GM18519 (cell line): ENCODE measurements at regions not wholly inside any gene's neighbourhood (a gene's known extent, or its start where the extent isn't known, plus 50 kb on each side); places are given as distances from the start of the nearest gene placed in this dataset.
"Not testable (repeated sequence)": the region's sequence is repeated elsewhere in the genome, so short reads cannot be mapped to it uniquely, and the experiment has no call there.

Experiments used
- ATAC-seq: cut with Tn5 transposase; IDR thresholded peaks from one replicate; pipeline ENCODE4 v1.9.1; 2021; ENCODE audit warnings: mild to moderate bottlenecking, moderate library complexity; ENCODE audit not compliant: unreplicated experiment, low FRiP score

DNA sequence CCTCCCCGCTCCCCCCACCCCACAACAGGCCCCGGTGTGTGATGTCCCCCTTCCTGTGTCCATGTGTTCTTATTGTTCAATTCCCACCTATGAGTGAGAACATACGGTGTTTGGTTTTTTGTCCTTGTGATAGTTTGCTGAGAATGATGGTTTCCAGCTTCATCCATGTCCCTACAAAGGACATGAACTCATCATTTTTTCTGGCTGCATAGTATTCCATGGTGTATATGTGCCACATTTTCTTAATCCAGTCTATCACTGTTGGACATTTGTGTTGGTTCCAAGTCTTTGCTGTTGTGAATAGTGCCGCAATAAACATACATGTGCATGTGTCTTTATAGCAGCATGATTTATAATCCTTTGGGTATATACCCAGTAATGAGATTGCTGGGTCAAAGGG lies 104.3 kb downstream of the MTPN start:
- ATAC-seq = not testable (repeated sequence)

DNA sequence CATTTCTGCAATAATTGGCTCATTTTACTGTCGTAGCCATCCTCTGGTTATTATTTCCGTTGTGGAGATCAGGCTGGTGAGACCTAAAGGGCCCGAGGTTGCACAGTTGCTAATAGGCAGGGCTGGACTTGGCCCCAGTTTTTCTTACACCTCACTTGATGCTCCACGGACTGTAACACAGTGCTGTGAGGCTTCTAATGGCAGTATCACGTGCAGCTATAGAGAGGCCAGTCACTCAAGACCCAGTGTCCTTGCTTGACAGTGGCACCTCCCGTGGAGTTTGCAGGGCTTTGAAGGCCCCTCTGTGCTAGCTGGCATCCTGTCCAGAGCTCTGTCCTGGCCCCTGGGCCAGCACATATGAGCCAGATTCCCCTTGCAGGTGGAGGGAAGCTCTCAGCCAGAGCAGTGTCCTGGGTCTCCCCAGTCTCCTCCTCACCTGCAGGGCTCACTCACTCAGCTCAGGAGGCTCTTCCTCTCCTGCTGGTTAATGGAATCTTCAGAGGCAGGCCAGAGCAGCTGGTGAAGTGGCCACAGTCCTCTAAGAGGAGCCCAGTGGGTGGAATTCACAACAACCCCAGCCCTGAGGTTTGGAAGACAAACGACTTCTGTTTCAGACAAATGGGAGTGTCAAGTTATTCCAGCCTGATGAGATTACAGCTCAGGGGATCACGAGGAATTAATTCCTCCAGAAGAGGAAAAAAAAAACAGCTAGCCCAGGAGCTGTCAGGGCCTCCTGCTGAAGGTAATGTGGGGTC lies 114.2 kb upstream of the FAM180A start:
- no peak for ATAC-seq

DNA sequence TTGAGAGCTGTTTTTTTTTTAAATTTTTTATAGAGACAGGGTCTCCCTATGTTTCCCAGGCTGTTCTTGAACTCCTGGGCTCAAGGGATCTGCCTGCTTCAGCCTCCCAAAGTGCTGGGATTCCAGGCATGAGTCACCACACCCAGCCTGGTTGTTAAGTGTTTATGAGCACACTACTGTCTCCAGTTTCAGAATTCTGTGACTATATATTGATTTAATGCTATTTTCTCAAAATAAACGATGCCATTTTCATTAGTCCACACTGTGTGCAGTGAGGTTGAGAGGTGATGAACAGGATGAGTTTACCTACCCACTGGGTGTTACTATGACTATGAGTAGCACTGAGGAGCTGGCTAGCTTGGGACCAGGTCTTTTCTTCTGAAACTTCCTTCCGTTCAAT lies 110.9 kb upstream of the FAM180A start:
- ATAC-seq = no peak

DNA sequence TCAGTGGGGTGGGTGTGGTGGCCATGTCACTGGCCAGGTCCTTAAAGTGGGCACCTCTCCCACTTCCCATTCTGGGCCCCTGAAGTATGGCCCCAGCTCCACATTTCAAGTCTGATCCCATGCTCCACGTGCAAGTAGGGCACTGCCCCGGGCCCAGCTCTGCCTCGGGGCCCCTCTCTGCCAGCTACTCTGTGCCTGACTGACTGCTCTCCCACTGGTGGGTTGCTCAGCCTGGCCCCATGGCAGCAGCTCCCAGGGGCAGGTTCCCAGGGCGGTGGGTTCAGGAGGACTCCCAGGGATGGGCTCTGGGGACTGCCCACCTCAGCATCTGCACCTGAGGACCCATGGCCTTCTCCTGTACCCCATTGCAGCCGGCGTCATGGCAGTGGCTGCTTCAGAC lies 110.2 kb upstream of the FAM180A start:
- no peak for ATAC-seq

DNA sequence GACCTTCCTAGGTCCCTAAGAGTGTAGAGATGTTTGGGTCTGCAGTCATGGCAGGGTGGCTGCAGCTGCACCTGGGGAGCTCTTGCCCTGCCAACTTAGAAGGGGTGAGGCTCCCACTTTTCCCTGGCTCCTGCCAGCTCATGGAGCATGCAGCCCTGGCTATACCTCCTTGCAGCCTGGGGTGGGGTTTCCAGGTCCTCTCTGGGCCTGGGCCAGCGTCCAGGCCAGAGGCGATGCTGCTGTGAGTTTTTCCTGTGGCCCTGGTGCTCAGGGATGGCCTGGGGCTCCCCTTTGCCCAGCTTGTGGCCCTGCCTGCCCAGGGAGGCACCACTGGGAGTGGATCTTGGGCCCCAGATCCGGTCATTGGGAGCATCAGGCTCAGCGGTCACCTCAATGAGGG lies 109.8 kb upstream of the FAM180A start:
- ATAC-seq = no peak

DNA sequence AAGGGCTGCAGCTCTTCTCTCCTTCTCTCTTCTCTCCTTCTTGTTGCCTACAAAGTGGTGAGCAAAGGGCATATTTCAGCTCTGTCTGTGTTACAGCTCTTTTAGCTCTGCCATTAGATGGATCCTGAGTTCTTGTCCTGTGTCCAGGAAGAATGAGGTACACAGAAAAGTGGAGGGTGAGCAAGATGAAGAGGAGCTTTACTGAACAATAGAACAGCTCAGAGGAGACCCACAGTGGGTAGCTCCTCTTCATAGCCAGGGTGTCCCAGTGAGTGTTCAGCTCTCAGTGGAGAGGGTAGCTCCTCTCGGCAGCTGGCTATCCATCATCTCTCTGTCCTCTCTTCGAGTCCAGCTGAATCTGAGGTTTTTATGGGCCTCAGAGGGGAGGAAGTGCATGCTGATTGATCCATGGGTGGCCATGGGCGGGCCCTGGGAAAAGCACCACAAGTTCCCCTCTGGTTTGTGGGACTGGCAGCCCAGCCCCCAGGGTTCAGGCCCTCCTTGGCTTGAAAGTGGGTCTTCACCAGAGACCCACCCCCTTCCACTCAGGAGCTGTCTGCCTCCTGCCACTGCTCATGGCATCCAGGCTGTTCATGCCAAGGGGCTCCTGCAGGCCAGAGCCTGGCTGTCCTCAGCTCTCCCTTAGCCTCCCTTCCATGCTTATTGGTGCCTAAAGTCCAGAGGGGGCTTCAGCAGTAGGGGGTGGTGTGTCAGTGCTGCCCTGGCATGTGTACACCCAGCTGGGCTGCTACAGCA lies 109.1 kb upstream of the FAM180A start:
- ATAC-seq = no peak

DNA sequence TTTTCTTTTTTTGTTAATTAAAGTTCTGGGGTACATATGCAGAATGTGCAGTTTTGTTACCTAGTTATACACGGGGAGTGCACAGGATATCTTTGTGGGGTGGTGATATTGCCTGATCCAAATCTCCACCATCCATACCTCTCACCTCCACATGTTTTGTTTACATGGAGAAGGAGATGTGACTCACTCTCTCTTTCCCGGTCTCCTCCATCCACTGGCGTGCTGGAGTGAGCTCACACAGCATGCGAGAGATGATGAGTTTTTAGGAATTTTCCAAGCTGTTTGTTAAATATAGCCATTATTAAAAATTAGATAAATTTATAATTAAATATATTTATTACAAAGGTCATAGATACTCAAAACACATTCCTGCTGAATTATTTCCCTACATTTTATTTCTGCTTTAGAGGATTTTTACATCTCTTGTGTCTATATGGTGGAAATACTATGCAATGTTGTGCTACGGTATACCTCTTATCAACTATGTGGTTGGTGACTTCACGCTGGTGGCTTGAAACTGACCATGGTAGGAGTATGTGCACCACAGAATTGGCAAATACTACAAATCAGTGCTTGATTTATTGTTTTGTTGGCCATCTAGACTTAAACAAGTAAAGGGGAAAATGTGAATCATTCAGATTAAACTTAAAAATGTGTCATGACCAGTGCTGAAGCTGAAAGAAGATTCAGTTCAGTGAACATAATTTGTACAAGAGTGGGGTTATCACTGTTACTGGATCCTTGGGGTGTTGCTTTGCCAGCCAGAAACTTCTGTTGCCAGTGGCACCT lies 107.9 kb upstream of the FAM180A start:
- no peak for ATAC-seq

DNA sequence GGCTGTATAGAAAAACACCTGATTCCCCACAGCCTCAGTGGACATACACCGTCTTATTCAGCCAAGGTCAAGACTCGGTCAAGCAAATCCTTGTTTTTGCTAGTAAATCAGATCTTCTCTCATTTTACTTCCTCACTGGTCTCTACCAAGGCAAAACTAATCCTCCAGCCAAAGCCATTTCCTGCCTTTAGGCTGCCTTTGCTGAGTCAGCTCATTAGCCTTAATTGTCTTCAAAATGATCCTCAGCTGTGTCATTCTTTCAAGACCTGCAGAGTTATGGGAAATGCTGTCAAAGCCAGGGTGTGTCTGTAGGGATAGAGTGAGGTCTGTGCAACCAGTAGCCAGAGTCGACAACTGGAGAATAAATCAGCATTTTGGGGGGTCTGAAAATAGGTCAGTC lies 107.2 kb upstream of the FAM180A start:
- no peak for ATAC-seq

DNA sequence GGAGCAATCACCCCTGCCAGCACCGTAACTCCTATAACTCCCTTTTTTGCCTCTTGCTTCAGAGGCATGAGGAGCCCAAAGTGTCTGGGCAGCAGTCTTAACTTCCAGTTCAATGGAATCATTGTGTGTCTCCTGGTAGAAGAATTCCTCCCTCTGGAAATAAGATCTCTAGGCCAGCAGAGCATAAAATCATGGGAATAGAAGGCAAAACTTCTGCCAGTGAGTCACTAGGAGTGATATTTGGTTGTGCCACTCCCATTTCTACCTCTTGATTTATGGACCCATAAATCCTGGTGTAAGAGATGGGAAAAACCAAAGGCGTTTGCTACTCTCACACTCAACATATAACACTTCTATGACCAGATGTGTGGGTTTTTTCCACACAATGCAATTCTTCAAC lies 104.9 kb upstream of the FAM180A start:
- no peak for ATAC-seq

DNA sequence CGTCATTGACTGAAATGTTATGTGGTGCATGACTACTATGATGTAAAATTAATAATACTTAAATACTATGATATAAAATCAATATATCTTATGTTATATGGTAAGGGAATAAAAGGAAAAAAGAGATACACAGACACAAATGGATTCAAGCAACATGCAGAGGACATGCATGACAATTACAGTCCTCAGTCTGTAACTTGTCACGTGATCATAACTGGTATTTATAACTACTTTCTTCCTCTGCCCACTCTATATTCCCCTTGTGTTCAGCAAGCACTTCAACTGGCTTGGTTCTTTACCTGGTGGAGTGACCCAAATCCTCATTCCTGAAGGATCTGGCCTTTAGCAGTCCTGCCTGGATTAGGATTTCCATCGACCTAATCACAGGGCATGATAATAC lies 104.4 kb upstream of the FAM180A start:
- no peak for ATAC-seq

DNA sequence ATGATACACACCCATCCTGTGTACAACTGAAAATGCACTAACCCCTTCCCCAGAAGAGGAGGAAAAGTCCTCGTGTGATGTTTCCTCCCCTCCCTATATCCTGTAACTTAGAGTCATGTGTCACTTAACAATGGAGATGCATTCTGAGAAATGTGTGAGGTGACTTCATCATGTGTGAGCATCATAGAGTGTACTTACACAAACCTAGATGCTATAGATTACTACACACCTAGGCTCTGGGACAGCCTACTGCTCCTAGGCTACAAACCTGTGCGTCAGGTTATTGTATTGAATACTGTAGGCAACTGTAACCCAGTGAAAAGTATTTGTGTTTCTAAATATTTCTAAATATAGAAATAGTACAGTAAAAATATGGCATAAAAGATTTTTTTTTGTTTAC lies 98.6 kb upstream of the FAM180A start:
- ATAC-seq = no peak

DNA sequence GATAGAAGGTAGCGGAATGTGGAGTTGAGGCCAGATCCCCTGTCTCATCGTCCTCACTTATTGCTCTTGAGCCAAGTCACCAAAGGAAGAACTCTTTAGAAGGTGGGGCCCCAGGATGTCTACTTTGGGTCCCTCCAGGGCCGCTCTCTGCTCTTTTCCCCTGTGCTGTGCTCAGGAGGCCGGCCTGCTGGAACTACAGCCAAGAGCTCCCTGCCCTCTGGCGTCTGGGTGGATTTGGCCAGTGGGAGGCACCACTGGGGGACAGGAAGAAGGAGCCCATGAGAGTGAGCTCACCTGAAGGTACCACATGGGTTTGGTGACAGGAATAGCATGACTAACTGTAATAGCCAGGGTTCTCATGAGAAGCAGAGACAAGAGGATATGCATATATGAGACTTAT lies 97.7 kb upstream of the FAM180A start:
- no peak for ATAC-seq

DNA sequence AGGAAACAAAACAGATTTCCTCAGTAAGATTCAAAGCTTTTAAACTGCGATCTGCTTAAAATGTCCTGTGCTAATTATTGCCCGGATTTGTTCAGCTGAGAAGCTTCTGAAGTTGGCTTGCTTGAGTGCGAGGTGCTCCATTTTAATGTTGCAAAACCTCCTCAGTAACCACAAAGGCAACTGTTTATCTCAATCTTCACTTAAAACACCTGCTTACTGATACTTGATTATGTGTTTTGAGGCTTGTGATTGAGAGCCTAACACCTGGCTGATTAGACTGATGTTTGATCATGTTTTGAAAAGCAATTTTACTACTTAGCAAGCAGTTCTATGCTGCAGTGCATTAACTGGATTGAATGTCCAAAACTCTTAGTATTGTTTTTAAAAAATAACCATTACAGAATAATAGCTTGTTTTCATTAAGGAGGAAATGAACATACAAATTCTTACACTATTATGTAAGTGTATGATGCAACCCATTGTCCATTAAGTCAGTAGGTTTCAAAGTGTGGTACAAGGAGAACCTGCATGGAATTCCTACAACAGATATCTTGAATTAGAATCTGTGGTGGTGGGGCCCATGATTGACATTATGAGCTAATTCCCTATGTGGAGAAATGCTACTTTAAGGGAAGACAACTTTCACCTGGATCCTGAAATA lies 96.9 kb upstream of the FAM180A start:
- no peak for ATAC-seq

DNA sequence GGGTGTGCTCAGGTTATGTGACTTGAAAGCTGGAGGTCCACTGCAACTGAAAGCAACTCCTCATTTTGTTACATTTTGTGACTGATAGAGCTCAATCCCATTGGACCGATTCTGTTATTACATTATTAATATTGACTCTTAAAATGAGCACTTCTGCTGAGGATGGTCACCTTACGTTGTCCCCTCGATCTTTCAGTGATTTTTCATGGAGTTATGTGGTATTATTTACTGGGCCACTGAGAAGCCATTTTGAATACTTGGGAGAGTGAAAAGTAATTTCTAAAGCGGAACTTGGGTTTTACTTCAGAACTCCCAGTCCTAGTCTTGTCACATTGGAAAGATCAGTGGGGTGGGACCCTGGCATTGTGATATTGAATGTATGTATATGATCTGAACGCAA lies 96.3 kb upstream of the FAM180A start:
- ATAC-seq = no peak

DNA sequence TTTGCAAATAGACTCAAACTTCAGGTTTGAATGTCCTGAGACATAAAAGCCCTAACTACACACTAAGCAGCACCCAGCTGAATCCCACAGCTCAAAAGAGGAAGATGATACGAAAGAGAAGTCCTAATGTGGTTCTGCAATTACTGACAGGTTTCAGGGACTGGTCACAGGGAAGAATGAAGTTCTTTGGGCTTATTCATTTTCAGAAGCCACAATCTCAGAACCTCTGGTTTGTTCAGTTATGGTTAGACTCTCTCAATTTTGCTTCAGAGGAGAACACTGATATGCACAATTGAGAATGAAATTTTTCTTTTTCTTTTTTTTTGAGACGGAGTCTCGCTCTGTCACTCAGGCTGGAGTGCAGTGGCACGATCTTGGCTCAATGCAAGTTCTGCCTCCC lies 94.6 kb upstream of the FAM180A start:
- ATAC-seq = peak; percentile 91

DNA sequence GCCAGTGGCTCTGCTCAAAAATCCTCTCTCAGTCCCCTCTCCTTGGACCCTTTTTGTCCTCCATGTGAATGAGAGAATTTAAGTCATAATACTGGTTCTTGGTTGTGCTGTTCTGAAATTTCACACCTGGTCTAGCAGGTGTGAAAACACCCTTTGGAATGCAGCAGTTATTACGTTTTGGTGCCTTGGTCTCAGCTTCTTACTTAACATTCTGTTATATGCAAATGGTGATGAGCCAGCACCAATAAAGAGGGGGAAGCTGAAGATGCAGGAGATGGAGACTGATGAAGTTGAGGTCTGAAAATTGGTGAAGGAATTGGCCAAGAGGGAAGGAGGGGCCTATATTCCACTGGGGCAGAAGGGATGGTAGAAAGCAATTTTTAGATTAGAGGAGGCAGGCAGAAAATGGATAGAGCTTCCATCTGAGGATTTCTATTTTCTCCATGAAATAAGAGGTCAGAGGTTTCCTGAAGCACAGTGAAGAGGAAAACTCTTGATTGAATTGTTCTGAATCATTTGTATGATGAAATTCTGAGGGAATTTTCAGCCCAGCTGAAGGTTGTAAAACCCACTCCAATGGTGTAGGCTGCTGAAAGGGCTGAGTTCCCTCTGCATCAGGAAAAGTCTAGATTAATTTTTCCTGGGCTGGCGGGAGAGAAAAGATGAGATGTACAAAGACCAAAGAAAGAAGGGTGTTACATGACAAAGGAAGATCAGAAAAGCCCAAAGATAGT lies 94.0 kb upstream of the FAM180A start:
- no peak for ATAC-seq

DNA sequence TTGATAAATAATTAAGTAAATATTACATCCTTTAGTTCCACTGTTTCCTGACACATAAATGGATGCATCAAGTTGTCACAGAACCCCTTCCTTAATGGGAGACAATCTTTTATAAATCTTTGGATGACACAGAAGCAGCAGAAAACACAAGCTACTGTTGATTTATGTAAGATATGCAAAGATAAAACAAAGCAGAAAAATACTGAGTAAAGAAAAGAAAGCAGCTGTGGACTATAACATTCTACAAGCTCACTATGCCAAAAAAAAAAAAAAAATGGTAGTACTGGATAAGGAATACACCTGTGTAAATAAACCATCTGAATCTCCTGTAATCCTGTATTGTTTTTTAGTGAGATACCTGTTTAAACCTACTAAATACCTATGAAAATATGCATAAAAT lies 92.0 kb upstream of the FAM180A start:
- no peak for ATAC-seq

DNA sequence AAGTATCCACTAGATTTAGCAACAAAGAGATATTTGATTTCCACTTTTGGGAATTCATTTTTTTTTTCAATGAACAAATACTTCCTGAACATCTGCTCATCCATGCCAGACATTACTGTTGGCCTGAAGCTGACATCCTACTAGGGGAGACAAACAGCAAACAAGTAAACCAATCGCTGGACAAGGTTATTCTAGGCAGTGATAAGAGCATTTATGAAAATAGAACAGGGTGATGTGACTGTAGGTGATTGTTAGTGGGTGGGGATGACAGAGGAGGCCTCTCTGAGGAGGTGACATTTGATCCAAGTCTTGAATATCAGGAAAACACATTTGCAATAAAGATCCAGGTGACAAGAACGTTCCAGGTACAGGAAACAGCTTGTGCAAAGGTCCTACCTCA lies 89.1 kb upstream of the FAM180A start:
- no peak for ATAC-seq

DNA sequence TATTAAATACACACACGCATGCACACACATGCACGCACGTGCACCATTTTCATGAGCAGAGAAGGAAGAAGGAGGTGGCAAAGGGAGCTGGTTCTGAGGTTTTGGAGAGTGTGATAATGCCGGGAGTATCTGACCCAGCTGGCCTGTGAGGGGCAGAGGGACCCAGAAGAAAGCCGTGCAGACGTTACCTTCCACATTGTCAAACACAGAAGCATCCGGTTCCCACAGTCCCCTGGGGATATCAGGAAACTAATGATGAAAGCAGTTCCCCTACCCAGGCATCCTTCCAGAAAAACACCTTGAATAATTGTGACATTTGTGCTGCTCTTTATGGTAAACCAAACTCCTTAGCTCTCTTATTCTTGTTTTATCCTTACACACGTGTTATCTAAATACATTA lies 85.7 kb upstream of the FAM180A start:
- ATAC-seq = no peak

DNA sequence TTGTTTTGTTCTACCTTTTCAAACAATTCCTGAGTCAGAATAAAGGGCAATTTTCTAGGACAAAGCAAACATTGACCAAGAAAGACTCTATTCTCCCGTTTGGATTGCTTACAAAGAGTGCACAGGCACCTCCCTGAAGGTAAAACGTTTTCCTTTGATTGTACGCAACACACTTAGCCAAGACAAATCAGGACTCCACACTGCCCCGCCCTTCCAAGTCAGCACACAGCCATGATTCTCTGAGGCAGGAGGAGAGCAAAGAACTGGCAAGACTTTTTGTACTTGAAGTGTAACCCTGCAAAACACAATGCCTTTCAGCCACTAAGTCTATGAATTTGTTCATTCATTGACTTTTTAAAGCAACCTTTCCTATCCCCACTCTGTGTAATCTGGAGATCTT lies 85.0 kb upstream of the FAM180A start:
- no peak for ATAC-seq
